ENCODE measurements at regions not wholly inside any gene's neighbourhood (a gene's known extent, or its start where the extent isn't known, plus 50 kb on each side); places are given as distances from the start of the nearest gene placed in this dataset.

DNA sequence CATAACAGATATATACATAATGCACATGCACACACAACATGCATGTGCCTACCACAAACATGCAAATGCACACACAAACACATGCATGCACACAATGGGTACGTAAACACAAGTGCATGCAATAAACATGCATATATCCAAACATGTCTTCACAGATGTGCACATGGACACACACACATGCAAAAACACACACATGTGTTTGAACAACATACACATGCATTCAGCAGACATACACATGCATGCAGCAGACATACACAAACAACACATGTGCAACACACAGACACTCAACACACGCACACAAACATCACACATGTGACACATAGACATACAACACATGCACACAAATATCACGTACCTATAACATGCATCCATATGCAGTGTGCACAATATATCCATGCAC is 74.2 kb downstream of the KLF6 start:
- Histone ChIP-seq H3K27me3 (ENCODE audit: low read length) (no peaks in the 10 kb centered on the region), H3K36me3 (ENCODE audit: insufficient read depth, low read length) (no peaks in the 10 kb centered on the region), H3K27ac (ENCODE audit: low read length) (no peak overlapping the region), H3K9ac (ENCODE audit: low read length) (no peak overlapping the region), H4K20me1 (ENCODE audit: insufficient read depth, low read depth, low read length) (no peaks in the 10 kb centered on the region), H2AFZ (ENCODE audit: low read length) (no peak overlapping the region), H3K4me3 (ENCODE audit: low read length) (no peak overlapping the region), H3K79me2 (ENCODE audit: low read length) (no peaks in the 10 kb centered on the region), H3K9me3 (ENCODE audit: low read length) (no peaks in the 10 kb centered on the region), H3K4me1 (ENCODE audit: low read length) (no peaks in the 10 kb centered on the region), H3K9me2 (replicated peaks; ENCODE audit: insufficient read depth, low read length) (no peaks in the 10 kb centered on the region), H3K4me2 (ENCODE audit: low read depth, low read length, poor library complexity, severe bottlenecking) (no peak overlapping the region)
- DNase-seq = no peak

DNA sequence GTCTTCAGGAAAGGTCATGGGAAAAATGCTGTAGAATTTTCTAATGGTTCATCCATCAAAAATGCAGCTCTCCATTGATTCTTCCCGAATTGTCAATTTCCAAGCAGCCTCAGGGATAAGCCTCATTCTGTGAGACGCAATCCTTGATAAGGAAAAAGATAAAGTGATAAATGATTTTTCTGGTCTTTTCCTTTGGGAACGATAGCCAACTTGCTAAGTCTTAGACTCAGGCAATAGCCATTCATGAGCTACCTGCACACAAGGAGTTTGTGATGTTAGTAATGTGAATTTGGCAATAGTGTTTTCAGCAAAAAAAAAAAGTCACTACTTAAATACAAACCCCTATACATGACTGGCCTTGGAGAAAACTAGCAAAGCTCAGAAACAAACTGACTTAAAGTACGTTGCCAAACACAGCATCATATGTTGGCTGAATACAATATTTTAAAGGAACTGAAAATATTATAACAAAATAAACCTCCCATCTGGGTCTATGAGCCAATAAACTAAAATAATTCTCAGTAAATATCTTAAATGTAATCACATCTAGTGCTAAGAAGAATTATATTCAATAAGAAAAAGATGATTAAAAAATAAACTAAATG is 75.5 kb downstream of the KLF6 start:
- peaks cover 4% of the 10 kb centered on the region for H3K4me1 ChIP-seq (ENCODE audit: low read length)
- H2AFZ ChIP-seq (ENCODE audit: low read length) = no peak overlapping the region
- no peaks in the 10 kb centered on the region for H3K27me3 ChIP-seq (ENCODE audit: low read length)
- DNase-seq = no peak
- no peaks in the 10 kb centered on the region for H3K79me2 ChIP-seq (ENCODE audit: low read length)
- no peaks in the 10 kb centered on the region for H3K36me3 ChIP-seq (ENCODE audit: insufficient read depth, low read length)
- no peaks in the 10 kb centered on the region for H4K20me1 ChIP-seq (ENCODE audit: insufficient read depth, low read depth, low read length)
- no peaks in the 10 kb centered on the region for H3K9me2 ChIP-seq (replicated peaks; ENCODE audit: insufficient read depth, low read length)
- H3K27ac ChIP-seq (ENCODE audit: low read length) = no peak overlapping the region
- no peak overlapping the region for H3K4me2 ChIP-seq (ENCODE audit: low read depth, low read length, poor library complexity, severe bottlenecking)
- H3K9me3 ChIP-seq (ENCODE audit: low read length) = no peaks in the 10 kb centered on the region
- H3K9ac ChIP-seq (ENCODE audit: low read length) = no peak overlapping the region
- no peak overlapping the region for H3K4me3 ChIP-seq (ENCODE audit: low read length)

DNA sequence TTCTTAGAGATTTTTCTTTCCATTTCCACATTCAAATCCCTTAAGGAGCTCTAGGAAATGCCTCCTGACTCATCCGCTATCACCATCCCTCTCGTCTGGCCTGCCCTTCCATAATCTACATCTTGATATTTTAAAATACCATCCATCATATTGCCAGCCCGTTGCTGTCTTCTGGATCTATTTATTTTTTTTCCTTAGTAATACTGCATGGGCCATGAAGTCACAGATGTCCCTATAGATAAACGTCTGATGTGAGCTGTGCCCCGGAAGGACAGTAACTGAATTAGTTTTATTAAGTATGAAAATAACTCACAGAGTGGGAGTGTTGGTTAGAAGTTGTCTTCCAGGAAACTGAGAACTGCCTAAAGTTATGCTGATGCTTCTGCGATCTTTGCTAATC is 76.2 kb downstream of the KLF6 start:
- no peaks in the 10 kb centered on the region for H3K9me2 ChIP-seq (replicated peaks; ENCODE audit: insufficient read depth, low read length)
- H3K27me3 ChIP-seq (ENCODE audit: low read length) = no peaks in the 10 kb centered on the region
- H3K9me3 ChIP-seq (ENCODE audit: low read length) = no peaks in the 10 kb centered on the region
- no peak overlapping the region for H3K9ac ChIP-seq (ENCODE audit: low read length)
- H3K27ac ChIP-seq (ENCODE audit: low read length) = no peak overlapping the region
- H3K36me3 ChIP-seq (ENCODE audit: insufficient read depth, low read length) = no peaks in the 10 kb centered on the region
- no peak overlapping the region for H3K4me2 ChIP-seq (ENCODE audit: low read depth, low read length, poor library complexity, severe bottlenecking)
- peaks cover 4% of the 10 kb centered on the region for H3K4me1 ChIP-seq (ENCODE audit: low read length)
- no peaks in the 10 kb centered on the region for H4K20me1 ChIP-seq (ENCODE audit: insufficient read depth, low read depth, low read length)
- H2AFZ ChIP-seq (ENCODE audit: low read length) = no peak overlapping the region
- no peak for DNase-seq
- H3K79me2 ChIP-seq (ENCODE audit: low read length) = no peaks in the 10 kb centered on the region
- no peak overlapping the region for H3K4me3 ChIP-seq (ENCODE audit: low read length)

DNA sequence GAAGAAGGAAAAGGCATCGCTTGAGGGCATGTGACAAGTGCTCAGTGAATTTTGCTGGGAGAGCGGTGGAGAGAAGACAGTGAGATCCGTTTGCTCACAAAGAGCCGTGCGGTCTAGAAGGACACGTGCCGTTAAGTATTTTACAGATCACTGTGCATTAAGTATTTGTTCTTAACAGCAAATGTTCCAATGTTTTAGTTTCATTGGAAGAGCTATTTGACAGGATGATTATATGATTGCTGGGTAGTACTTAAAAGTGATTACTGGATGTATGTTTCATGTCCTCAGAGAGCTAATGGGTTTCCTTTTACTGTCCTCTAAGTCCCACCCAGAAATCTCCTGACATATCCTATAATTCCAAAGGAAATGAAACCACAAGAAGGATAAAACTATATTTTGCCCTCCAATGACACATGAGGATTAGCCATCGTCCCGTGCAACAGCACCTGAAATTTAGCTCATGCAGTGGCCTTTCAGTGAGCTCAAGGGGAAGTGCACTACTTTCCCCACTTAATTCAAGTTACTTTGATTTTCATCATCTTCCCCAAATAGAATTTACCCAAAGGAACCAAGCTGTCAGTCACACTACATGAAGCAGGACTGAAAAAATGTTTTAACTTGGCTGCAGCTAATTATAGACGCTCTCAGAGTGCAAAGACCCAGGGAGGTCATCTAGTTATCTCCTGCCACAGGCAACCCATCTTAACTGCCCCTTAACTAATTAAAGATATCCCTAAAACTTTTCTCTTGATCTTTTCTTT is 80.3 kb downstream of the KLF6 start:
- DNase-seq = peak; percentile 58
- H3K27me3 ChIP-seq (ENCODE audit: low read length) = no peaks in the 10 kb centered on the region
- H3K9ac ChIP-seq (ENCODE audit: low read length) = no peak overlapping the region
- no peak overlapping the region for H3K4me3 ChIP-seq (ENCODE audit: low read length)
- no peaks in the 10 kb centered on the region for H3K79me2 ChIP-seq (ENCODE audit: low read length)
- no peaks in the 10 kb centered on the region for H3K9me3 ChIP-seq (ENCODE audit: low read length)
- no peak overlapping the region for H3K27ac ChIP-seq (ENCODE audit: low read length)
- no peaks in the 10 kb centered on the region for H4K20me1 ChIP-seq (ENCODE audit: insufficient read depth, low read depth, low read length)
- H3K36me3 ChIP-seq (ENCODE audit: insufficient read depth, low read length) = no peaks in the 10 kb centered on the region
- peaks cover 4% of the 10 kb centered on the region for H3K4me1 ChIP-seq (ENCODE audit: low read length)
- no peak overlapping the region for H3K4me2 ChIP-seq (ENCODE audit: low read depth, low read length, poor library complexity, severe bottlenecking)
- H3K9me2 ChIP-seq (replicated peaks; ENCODE audit: insufficient read depth, low read length) = no peaks in the 10 kb centered on the region
- H2AFZ ChIP-seq (ENCODE audit: low read length) = no peak overlapping the region

DNA sequence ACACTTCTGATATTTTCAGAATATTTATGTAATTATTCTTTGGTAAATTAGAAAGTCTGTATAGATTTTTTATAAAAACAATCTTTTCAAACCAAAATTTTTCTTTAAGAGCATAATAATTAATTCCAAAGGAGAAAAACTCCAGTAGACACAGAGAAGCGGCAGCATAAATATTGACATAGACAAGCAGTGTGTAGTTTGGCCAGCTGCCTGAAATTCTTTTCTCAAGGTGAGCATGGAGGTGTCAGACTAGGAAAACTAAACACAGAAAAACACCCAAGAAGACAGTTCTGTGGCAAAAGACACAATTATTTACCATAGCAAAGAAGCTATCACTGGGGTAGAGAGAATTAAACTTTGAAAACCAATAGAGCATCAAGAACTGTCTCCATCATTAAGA is 82.4 kb downstream of the KLF6 start:
- Histone ChIP-seq H3K4me2 (ENCODE audit: low read depth, low read length, poor library complexity, severe bottlenecking) (no peak overlapping the region), H3K9ac (ENCODE audit: low read length) (no peak overlapping the region), H3K27me3 (ENCODE audit: low read length) (no peaks in the 10 kb centered on the region), H3K9me3 (ENCODE audit: low read length) (no peaks in the 10 kb centered on the region), H3K4me1 (ENCODE audit: low read length) (peaks cover 4% of the 10 kb centered on the region), H3K9me2 (replicated peaks; ENCODE audit: insufficient read depth, low read length) (no peaks in the 10 kb centered on the region), H3K79me2 (ENCODE audit: low read length) (no peaks in the 10 kb centered on the region), H2AFZ (ENCODE audit: low read length) (no peak overlapping the region), H3K36me3 (ENCODE audit: insufficient read depth, low read length) (no peaks in the 10 kb centered on the region), H3K4me3 (ENCODE audit: low read length) (no peak overlapping the region), H4K20me1 (ENCODE audit: insufficient read depth, low read depth, low read length) (no peaks in the 10 kb centered on the region), H3K27ac (ENCODE audit: low read length) (no peak overlapping the region)
- DNase-seq = no peak

DNA sequence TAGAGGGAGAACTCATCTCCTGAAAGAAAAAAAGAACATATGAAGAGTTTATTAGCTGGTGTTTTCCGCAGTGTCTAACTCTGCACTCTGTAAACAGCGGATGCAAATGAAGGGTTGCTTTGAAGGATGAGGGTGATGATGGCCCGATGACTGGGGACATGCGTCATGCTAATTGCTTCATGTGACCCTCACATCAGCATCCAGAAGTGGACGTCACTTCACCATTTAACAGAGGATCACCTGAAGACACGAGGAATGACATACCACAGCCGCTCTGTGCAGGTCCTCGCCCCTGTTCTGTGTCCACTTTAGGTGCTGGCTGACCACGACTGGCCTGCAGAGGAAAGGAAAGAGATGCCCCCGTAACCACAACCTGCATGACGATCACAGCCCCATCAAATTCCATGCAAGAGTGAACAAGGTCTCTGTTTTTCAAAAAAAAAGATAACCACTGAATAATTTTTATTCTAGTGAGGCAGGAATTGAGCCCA is 82.9 kb downstream of the KLF6 start:
- Histone ChIP-seq H3K36me3 (ENCODE audit: insufficient read depth, low read length) (no peaks in the 10 kb centered on the region), H3K27ac (ENCODE audit: low read length) (no peak overlapping the region), H3K4me1 (ENCODE audit: low read length) (peaks cover 4% of the 10 kb centered on the region), H3K79me2 (ENCODE audit: low read length) (no peaks in the 10 kb centered on the region), H3K9me3 (ENCODE audit: low read length) (no peaks in the 10 kb centered on the region), H2AFZ (ENCODE audit: low read length) (no peak overlapping the region), H3K9me2 (replicated peaks; ENCODE audit: insufficient read depth, low read length) (no peaks in the 10 kb centered on the region), H3K9ac (ENCODE audit: low read length) (no peak overlapping the region), H3K4me3 (ENCODE audit: low read length) (no peak overlapping the region), H4K20me1 (ENCODE audit: insufficient read depth, low read depth, low read length) (no peaks in the 10 kb centered on the region), H3K4me2 (ENCODE audit: low read depth, low read length, poor library complexity, severe bottlenecking) (no peak overlapping the region), H3K27me3 (ENCODE audit: low read length) (no peaks in the 10 kb centered on the region)
- no peak for DNase-seq

DNA sequence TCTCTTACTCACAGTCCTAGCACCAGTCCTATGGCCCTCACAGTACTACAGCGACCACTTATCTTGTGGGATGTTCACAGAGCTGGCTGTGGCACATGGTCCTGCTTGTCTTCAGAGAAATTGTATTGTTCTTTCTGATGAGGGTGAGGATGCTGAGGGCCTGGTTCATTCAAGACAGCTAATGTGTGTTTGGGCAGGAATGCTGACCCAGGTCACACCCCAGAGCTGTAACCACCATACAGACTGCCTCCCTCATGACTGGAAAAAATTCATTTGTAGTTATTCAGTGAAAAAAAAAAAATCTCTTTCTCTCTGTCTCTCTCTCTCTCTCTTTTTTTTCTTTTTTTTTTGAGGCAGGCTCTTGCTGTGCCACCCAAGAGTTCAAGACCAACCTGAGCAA is 83.5 kb downstream of the KLF6 start:
- Histone ChIP-seq H3K4me3 (ENCODE audit: low read length) (no peak overlapping the region), H3K36me3 (ENCODE audit: insufficient read depth, low read length) (no peaks in the 10 kb centered on the region), H2AFZ (ENCODE audit: low read length) (no peak overlapping the region), H3K9ac (ENCODE audit: low read length) (no peak overlapping the region), H3K9me2 (replicated peaks; ENCODE audit: insufficient read depth, low read length) (no peaks in the 10 kb centered on the region), H3K9me3 (ENCODE audit: low read length) (no peaks in the 10 kb centered on the region), H4K20me1 (ENCODE audit: insufficient read depth, low read depth, low read length) (no peaks in the 10 kb centered on the region), H3K27me3 (ENCODE audit: low read length) (no peaks in the 10 kb centered on the region), H3K4me1 (ENCODE audit: low read length) (peaks cover 4% of the 10 kb centered on the region), H3K79me2 (ENCODE audit: low read length) (no peaks in the 10 kb centered on the region), H3K4me2 (ENCODE audit: low read depth, low read length, poor library complexity, severe bottlenecking) (no peak overlapping the region), H3K27ac (ENCODE audit: low read length) (no peak overlapping the region)
- DNase-seq = no peak

DNA sequence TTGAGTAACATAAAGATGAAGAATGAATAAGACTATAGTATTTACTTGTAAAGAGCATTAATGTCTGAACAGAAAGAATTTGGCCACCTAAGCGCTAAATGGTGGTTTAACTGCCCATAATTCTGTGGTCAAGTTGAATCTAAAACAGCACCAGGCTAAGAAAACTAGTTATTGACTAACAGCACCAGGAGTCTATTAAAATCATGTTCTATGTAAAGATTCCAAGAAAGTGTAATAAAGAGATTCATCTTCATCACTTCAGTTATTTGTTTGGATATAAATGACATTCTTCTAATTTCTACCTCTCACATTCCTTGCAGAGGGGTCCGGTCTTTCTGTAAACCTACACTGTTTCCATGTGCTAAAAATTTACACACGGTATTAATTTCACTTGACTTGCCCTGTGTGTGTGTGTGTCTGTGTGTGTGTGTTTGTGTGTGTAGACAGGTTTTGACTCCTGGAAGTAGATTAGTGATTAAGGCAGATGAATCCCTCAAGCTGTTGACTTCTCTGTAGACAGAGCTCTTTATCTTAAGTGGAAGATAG is 84.4 kb downstream of the KLF6 start:
- Histone ChIP-seq H3K4me2 (ENCODE audit: low read depth, low read length, poor library complexity, severe bottlenecking) (no peak overlapping the region), H3K9me2 (replicated peaks; ENCODE audit: insufficient read depth, low read length) (no peaks in the 10 kb centered on the region), H3K79me2 (ENCODE audit: low read length) (no peaks in the 10 kb centered on the region), H3K4me1 (ENCODE audit: low read length) (peaks cover 4% of the 10 kb centered on the region), H3K27ac (ENCODE audit: low read length) (no peak overlapping the region), H4K20me1 (ENCODE audit: insufficient read depth, low read depth, low read length) (no peaks in the 10 kb centered on the region), H3K4me3 (ENCODE audit: low read length) (no peak overlapping the region), H3K9me3 (ENCODE audit: low read length) (no peaks in the 10 kb centered on the region), H3K27me3 (ENCODE audit: low read length) (no peaks in the 10 kb centered on the region), H2AFZ (ENCODE audit: low read length) (no peak overlapping the region), H3K36me3 (ENCODE audit: insufficient read depth, low read length) (no peaks in the 10 kb centered on the region), H3K9ac (ENCODE audit: low read length) (no peak overlapping the region)
- DNase-seq = no peak

Measured in Karpas-422 (cell line).